ENCODE measurements at regions not wholly inside any gene's neighbourhood (a gene's known extent, or its start where the extent isn't known, plus 50 kb on each side); places are given as distances from the start of the nearest gene placed in this dataset.

GRCh38 chr4:124090021-124090420, 622.5 kb downstream of the ANKRD50 start:
- no peak for TF ChIP-seq CTCF (IDR thresholded peaks at IDR 0.05)
- no peak for TF ChIP-seq POLR2AphosphoS5 (IDR thresholded peaks at IDR 0.05)
- no peak for TF ChIP-seq EP300 (IDR thresholded peaks at IDR 0.05)

All from upper lobe of left lung (tissue), 4 donors.